GM12873 (cell line): ENCODE measurements at regions not wholly inside any gene's neighbourhood (a gene's known extent, or its start where the extent isn't known, plus 50 kb on each side); places are given as distances from the start of the nearest gene placed in this dataset.

Experiments
- CTCF ChIP-seq: IDR thresholded peaks from 2 replicates; pipeline ENCODE4 v1.5.1; 2012; ENCODE audit warnings: low read depth, mild to moderate bottlenecking, moderate library complexity, low read length, control low read depth; ENCODE audit not compliant: insufficient read depth; ENCODE audit errors: missing control alignments

DNA sequence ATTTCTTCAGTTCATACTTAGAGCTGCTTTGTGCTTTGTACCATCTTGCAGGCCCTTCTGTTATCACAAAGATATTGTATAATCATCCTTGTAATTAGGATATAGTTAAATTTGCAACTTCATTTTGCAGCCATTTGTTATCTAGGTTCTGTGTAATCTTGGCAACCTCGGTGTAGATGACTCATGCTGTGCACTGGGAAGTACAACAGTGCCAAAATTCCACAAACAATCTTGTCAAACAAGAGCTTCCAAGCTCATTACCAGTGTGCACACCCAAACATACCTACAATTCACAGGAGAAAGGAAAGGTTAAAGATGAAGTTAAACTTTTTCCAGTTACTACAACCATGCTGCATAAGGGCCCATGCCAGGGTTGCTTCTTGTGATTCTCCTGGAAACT lies 1231.8 kb downstream of the CDH11 start:
- no peak for TF ChIP-seq CTCF

DNA sequence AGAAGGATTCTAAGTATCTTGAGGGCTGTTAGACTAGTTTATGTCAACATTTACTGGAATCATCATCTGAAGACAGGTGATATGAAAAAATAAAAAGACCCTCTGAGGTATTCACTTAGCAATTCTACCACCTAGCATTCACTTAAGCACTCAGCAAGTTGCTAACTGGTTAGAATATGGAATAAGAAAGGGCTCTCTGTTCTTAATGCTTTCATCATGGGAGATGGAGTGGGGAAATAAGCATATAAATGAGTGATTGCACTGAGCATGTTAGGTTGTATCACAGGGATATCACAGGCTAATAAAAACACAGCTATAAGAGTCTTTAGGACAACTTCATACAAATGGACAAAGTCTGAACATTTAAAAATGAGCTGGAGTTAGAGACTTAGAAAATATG lies 1238.8 kb downstream of the CDH11 start:
- no peak for TF ChIP-seq CTCF

DNA sequence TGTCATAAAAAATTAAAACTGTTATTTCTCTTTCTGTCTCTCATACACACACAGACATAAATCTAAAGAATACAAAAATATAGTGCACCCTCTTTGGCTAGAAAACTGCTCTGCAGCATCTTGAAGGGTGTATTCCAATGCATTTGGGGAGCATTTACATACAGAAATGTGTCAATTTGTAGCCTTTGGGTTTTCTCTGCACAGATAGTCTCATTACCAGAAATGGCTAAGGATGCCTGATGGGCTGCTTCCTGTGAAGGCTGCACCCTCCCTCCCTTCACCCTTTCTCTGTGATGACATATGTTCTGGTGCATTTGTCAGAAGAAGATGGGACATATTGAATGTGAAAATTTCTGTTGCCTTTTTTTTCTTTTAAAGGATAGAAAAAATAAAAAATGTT lies 1239.3 kb downstream of the CDH11 start:
- TF ChIP-seq CTCF: no peak

- TF ChIP-seq CTCF: no peak
These were observed 1240.9 kb downstream of the CDH11 start for GRCh38 chr16:63880948-63881347.

DNA sequence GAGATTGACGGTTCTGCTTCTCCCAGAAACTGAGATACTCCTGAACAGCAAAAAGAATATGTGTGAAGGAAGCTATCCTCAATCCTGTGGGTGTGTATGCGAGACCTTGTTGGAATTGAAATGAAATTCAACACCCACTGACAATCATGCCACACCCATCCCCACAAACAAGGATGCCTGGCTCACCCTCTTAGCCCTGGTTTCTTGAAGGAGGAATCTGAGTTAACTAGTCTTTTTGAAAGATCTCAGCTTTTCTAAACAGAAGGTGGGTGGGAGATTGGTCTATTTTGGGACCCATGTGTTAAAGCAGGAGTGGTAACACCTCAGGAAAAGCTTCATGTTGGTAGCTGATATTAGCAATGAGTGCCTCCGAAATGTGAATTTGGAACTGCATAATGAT lies 1244.5 kb downstream of the CDH11 start:
- no peak for TF ChIP-seq CTCF

GRCh38 chr16:63876103-63876502 lies 1245.8 kb downstream of the CDH11 start:
- TF ChIP-seq CTCF: no peak

GRCh38 chr16:63856537-63856936 lies 1265.3 kb downstream of the CDH11 start:
- no peak for TF ChIP-seq CTCF

DNA sequence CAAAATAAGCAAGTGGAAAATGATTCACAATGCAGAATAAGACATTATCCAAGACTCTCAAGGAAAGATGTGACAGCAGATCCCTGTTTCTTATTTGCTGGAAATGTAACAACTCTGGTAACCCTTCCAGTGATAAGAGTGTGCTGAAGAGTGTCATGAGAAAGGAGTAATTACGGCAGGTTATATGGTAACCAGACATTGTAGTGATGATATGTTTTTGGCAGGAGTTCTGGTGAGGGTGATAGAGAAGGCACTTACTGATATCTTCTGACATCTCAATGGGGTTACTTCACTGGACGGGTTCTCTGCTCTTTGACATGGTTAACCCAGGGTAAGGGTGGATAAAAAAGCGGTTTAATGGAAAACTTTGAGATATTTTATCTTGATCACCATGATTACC lies 1270.9 kb downstream of the CDH11 start:
- no peak for TF ChIP-seq CTCF
